Fibroblast of lung (primary cell): ENCODE measurements at regions not wholly inside any gene's neighbourhood (a gene's known extent, or its start where the extent isn't known, plus 50 kb on each side); places are given as distances from the start of the nearest gene placed in this dataset.

Source experiments
- CTCF ChIP-seq, 2 donors: IDR thresholded peaks in 1 of 2; conservative IDR thresholded peaks in 1 of 2; 1 replicate in 1 of 2; 2 replicates in 1 of 2; pipeline ENCODE4 v1.5.1; 2011 to 2012; ENCODE audit warnings: low read length in 2 of 2, control low read depth in 1 of 2, inconsistent platforms in 1 of 2, low read depth in 1 of 2, mild to moderate bottlenecking in 1 of 2
- EZH2 ChIP-seq: IDR thresholded peaks from 2 replicates; pipeline ENCODE4 v1.5.1; 2012; ENCODE audit warnings: low read length, control low read depth, mild to moderate bottlenecking; ENCODE audit errors: missing control alignments

GRCh38 chr6:156021746-156022396 is 566.2 kb upstream of the NOX3 start:
- TF ChIP-seq CTCF (conservative IDR thresholded peaks at IDR 0.05 in 1 of 2, IDR thresholded peaks at IDR 0.05 in 1 of 2; ENCODE audit: low read depth in 1 of 2, low read length in 2 of 2) (no peak), EZH2 (no peak)
